ENCODE measurements at regions not wholly inside any gene's neighbourhood (a gene's known extent, or its start where the extent isn't known, plus 50 kb on each side); places are given as distances from the start of the nearest gene placed in this dataset.

GRCh38 chr20:57894096-57894495, 184.3 kb upstream of the PMEPA1 start:
- TF ChIP-seq CTCF (IDR thresholded peaks at IDR 0.05; ENCODE audit: insufficient read depth, low read length) (no peak), SPI1 (IDR thresholded peaks at IDR 0.05; ENCODE audit: borderline replicate concordance, low read depth) (no peak), POLR2AphosphoS5 (IDR thresholded peaks at IDR 0.05; ENCODE audit: low read depth) (no peak), GABPA (IDR thresholded peaks at IDR 0.05; ENCODE audit: low read depth) (no peak)
- TF ChIP-seq, protein P1, sequence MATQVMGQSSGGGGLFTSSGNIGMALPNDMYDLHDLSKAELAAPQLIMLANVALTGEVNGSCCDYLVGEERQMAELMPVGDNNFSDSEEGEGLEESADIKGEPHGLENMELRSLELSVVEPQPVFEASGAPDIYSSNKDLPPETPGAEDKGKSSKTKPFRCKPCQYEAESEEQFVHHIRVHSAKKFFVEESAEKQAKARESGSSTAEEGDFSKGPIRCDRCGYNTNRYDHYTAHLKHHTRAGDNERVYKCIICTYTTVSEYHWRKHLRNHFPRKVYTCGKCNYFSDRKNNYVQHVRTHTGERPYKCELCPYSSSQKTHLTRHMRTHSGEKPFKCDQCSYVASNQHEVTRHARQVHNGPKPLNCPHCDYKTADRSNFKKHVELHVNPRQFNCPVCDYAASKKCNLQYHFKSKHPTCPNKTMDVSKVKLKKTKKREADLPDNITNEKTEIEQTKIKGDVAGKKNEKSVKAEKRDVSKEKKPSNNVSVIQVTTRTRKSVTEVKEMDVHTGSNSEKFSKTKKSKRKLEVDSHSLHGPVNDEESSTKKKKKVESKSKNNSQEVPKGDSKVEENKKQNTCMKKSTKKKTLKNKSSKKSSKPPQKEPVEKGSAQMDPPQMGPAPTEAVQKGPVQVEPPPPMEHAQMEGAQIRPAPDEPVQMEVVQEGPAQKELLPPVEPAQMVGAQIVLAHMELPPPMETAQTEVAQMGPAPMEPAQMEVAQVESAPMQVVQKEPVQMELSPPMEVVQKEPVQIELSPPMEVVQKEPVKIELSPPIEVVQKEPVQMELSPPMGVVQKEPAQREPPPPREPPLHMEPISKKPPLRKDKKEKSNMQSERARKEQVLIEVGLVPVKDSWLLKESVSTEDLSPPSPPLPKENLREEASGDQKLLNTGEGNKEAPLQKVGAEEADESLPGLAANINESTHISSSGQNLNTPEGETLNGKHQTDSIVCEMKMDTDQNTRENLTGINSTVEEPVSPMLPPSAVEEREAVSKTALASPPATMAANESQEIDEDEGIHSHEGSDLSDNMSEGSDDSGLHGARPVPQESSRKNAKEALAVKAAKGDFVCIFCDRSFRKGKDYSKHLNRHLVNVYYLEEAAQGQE (IDR thresholded peaks at IDR 0.05; ENCODE audit: insufficient replicate concordance, low read depth), result no peak
